ENCODE measurements at regions not wholly inside any gene's neighbourhood (a gene's known extent, or its start where the extent isn't known, plus 50 kb on each side); places are given as distances from the start of the nearest gene placed in this dataset.

DNA sequence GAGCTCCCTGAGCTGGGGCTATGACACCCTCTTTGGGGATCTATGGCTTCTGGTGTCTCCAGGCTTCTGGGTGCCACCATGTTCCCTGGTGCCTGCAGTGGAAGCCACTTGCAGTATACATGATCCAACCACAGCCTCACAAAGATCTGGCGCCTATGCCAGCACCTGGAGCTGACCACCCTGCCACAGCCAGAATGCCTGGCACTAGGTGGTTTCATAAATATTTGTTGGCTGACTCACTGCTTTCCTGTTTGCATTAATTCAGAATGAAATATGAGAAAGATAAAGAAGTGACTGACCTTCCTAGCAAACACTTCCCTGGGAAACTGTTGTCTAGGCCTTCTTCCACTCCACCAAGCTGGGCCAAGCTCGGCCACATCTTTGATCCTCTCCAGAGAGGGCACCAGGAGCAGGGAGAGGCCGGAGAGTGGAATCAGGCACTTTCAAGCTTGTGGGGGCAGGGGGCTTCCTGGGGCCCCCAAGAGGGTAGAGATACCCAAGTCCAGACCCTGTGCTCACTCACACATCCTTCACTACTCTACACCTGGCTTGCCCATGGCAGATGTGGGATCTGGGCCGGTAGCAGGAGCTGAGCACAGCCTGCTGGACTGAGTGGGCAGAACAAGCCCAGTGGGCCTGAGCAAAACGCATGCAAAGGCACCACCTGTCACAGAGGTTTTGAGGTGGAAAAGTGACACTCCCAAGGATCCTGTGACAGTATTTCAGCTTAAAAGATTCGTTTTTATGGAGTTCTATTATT, 565.7 kb downstream of the SLC4A3 start:
- TF ChIP-seq, protein P1, sequence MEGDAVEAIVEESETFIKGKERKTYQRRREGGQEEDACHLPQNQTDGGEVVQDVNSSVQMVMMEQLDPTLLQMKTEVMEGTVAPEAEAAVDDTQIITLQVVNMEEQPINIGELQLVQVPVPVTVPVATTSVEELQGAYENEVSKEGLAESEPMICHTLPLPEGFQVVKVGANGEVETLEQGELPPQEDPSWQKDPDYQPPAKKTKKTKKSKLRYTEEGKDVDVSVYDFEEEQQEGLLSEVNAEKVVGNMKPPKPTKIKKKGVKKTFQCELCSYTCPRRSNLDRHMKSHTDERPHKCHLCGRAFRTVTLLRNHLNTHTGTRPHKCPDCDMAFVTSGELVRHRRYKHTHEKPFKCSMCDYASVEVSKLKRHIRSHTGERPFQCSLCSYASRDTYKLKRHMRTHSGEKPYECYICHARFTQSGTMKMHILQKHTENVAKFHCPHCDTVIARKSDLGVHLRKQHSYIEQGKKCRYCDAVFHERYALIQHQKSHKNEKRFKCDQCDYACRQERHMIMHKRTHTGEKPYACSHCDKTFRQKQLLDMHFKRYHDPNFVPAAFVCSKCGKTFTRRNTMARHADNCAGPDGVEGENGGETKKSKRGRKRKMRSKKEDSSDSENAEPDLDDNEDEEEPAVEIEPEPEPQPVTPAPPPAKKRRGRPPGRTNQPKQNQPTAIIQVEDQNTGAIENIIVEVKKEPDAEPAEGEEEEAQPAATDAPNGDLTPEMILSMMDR (IDR thresholded peaks at IDR 0.05), result no peak
- TF ChIP-seq POLR2AphosphoS5 (IDR thresholded peaks at IDR 0.05; ENCODE audit: insufficient read depth in 1 of 2, low read depth in 1 of 2), result no peak
- TF ChIP-seq POLR2A (IDR thresholded peaks at IDR 0.05), result no peak
